Stimulated activated CD4-positive, alpha-beta T cell treated with anti-CD3 and anti-CD28 coated beads, Interleukin-2, amount 100 ng/mL, for 48 hours (primary cell): ENCODE measurements at regions not wholly inside any gene's neighbourhood (a gene's known extent, or its start where the extent isn't known, plus 50 kb on each side); places are given as distances from the start of the nearest gene placed in this dataset.

ENCODE experiments used
- DNase-seq, 2 donors: peaks; one replicate each; pipeline ENCODE4 v3.0.0-alpha.2; 2020

- DNase-seq, result no peak
Measured at GRCh38 chr2:10985901-10986535, 74.3 kb downstream of the KCNF1 start.

DNA sequence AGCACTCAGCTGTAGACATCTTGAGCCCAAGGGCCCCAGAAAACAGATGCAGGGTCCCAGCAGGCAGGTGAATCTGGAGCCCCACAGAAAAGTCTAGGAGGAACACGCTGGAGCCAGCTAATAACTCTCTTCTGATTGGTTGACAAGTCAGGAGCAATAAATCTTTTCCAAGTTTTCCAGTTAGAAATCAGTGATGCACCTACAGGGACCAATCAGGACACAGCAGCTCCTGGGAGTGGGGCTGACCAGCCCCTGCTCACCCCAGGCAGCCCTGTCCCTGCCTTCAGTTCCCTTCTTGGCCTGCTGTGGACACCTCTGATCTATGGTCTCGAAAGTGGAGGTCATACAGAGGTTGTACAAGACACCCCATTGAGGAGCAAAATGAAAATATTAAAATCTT is 75.7 kb downstream of the KCNF1 start:
- DNase-seq, result no peak

- DNase-seq, result no peak
Measured at GRCh38 chr2:10987861-10988260, 76.1 kb downstream of the KCNF1 start.

DNA sequence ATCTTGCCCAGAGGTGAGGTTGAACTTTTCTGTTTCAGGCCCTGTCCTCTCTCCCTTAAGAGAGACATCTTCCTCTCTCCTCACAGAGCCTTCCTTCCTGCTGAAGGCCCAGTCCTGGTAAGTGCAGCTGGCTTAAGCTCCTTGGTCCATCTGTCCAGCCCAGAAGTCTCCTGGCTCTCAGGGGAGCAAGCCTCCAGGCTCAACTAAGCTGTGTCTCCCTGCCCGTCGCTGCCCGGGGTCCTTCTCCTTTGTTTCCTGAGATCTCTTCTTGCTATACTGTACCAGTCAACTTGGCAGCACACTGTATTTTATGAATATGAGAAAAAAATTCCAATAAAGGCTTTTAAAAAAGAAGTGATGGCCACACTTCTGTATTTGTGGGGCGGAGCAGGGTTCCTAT is 77.4 kb downstream of the KCNF1 start:
- DNase-seq, result no peak

GRCh38 chr2:10989782-10990181 is 78.0 kb downstream of the KCNF1 start:
- DNase-seq, result no peak

GRCh38 chr2:10990561-10991111 is 78.9 kb downstream of the KCNF1 start:
- no peak for DNase-seq

DNA sequence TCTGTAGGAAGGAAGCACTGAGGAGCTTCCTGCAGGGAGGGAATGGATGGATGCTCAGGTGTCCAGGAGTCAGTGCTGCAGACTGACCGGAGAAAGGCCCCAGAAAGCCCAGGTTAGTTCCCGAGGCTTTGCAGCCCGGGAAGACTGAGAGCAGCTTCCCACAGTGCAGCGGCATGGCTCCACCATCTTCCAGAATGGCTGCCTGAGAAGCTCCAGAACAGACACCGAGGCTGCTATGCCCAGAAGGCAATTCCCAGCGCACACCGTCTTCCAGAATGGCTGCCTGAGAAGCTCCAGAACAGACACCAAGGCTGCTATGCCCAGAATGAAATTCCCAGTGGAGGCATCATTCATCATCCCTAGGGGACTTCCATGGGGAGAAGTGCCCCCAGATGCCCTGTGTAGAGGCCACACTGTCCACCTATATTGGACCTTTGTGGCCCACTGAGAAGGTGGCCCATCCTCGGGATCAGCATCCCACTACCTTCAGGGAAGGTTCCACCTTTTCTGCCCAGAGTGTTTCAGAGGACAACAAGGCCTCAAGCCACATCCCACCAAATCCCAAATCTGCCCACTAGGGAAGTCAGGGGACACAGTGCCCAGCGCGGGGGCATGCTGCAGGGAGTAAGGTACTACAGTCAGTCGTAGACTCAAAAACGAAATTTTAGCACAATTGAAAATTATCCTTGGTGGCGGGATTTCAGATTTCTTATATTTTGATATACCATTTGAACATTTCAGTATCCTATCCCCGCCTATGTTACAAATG is 80.5 kb downstream of the KCNF1 start:
- DNase-seq, result no peak

DNA sequence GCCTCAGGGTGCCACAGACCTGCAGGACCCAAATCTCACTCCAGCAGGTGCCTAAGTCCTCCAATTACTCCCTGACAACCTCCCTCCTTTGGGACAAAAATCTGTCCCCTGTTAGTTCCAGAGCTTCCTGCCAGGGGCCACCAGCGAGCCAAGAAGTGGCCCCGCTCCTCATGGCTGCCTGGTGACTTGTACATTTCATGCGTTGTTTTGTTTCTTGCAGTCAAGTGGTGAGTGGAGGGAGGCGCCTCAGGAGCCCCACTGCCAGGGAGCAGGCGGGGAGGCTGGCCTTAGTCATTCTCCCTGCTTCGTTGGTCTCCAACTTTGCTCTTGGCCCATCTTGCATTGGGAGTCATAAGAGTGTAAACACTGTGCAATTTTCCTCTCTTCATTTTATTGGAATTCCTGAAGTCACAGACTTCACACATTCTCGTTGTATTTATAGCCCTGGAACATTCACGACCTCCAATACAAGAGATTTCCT is 81.3 kb downstream of the KCNF1 start:
- DNase-seq, result no peak

- DNase-seq, result no peak
Measured at GRCh38 chr2:10995366-10995970, 83.7 kb downstream of the KCNF1 start.

DNA sequence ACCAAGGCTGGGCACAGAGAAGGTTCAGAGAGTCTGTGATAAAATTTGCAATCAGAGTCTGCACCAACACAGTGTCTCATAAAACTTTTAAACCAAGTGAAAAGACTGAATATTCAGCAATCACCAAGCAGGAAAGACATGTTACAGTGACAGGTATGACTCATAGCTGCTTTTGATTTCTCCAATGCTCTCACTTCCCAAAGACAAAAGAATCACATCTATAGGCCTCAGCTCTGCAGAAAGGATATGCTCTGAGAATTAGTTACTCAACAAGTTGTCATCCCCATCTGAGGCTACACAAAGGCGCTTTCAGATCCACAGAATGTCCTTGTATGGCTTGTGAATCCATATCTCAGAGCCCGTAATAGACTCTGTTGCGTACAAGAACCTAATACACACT is 92.5 kb downstream of the KCNF1 start:
- DNase-seq, result no peak

DNA sequence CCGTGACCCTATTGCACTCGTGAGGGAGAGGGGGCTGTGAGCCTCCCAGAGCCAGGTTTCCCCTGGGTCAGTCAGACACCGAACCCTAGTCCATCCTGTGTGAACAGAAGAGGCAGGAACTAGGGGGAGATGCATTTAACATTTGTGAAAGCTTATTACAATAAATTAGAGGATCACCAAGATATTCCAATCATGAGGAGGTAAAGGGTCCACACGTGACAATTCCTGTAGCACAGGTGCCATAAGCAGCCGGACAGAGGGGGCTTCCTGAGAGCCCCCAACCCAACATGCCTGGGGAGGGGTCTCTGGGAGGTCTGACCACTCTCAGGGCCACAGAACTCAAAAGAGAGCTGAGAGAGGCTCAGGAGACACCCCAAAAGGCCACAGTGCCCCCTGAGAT is 93.3 kb downstream of the KCNF1 start:
- DNase-seq, result no peak

DNA sequence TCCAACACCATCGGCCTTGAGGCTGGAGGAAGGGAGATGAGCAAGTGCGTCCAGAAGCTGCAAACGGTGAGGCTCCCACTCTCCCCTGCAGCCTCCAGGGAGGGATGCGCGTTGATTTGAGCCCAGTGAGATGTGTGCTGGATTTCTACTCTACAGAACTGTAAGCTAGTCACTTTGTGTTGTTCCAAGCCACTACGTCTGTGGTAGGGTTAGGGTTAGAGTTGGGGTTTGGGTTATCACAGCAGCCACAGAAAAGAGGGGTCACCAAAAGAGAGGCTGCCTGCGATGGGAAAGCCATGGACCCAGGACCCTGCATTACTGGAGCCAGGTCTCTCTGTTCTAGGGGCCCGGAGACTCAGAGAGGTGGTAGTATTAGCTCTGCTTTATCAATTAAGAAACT is 94.5 kb downstream of the KCNF1 start:
- no peak for DNase-seq

- DNase-seq, result no peak
Measured at GRCh38 chr2:11007331-11008264, 95.9 kb downstream of the KCNF1 start.

DNA sequence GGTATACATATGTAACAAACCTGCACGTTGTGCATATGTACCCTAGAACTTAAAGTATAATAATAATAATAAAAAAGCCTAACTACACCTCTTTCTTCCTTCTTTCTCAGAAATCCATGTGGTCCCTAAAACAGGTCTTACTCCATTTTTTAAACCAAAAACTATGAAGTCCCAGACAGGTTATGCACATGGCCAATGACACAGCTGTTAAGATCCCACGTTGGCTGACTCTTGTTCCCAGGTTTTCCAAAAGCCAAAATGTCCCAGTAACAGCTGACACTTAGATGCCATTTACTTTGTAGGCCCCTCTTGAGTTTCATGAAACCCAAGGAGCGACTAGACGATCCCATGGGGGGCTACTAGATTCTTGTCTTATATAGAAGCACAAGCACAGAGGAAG is 97.0 kb downstream of the KCNF1 start:
- DNase-seq, result no peak

DNA sequence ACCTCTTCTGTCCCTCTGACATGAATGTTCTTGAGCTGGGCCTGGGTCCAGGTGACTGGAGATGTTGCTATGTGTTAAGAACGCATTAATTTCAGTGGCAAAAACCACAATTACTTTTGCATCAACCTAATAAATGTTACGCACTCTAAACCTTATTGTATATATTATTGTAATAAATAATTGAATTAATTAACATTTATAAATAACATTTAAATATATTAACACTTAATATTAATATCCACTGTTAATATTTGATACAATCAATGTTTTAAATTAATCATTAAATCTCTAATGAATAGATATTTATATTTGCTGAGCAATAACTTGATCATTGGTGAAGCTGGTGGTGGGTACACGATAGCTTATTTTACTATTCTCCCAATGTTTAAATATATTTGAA is 97.4 kb downstream of the KCNF1 start:
- no peak for DNase-seq

DNA sequence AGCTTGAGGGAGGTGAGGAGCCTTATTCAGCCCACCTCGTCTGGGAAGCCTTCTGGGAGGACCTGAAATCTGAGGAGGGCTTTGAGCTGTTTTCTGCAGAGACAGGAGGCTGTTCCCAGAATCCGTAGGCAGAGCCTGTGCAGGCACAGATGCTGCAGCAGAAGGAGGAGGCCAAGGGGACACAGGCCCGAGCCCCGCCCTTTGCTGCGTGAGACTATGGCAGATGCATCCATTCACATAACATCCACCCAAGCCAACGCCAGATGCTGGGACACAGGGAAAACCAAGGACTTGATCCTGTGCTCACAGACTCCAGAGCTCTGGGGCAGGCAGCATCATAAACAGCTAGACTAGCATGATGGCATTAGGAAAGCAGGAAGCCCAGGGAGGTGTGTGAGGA is 98.2 kb downstream of the KCNF1 start:
- DNase-seq, result no peak

GRCh38 chr2:11011359-11011758 is 99.6 kb downstream of the KCNF1 start:
- DNase-seq, result no peak

DNA sequence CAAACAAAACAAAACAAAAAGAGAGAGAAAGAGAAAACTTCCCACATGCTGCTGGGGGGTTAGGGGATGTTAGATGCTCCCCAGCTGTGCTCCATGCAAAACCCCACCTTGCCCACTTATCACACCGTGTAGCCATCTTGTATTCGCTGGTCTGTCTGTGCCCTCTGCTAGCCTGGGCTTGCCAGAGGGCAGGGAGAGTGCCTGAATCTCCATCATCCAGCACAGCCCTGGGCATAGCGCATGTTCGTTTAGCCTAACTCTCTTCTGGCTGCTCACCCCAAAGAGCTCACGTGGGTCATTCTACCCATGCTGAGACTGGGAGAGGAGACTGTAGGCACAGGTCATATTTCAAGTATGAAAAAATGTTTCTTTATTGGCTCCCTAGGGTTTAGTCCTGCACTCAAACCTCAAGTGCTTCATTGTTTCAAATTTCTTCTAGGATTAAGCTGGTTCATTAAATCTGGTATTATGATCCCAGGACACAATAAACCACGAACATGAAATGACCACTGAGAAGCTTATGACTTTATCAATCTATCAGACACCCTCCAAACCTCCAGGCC is 100.5 kb downstream of the KCNF1 start:
- no peak for DNase-seq

- no peak for DNase-seq
Measured at GRCh38 chr2:11013196-11013595, 101.5 kb downstream of the KCNF1 start.

- DNase-seq, result no peak
Measured at GRCh38 chr2:11014026-11014425, 102.3 kb downstream of the KCNF1 start.

GRCh38 chr2:11016735-11017388 is 105.1 kb downstream of the KCNF1 start:
- DNase-seq, result no peak

DNA sequence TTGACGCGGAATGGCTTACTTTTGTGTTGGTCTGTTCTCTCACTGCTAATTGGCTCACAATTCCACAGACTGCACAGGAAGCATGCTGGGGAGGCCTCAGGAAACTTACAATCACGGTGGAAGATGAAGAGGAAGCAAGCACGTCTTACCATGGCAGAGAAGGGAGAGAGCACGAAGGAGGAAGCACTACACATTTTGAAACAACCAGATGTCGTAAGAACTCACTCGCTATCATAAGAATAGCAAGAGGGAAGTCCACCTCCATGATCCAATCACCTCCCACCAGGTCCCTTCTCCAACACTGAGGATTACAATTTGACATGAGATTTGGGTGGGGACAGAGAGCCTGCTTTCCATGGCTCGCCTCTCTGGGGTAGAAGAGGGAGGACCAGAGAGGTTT is 106.2 kb downstream of the KCNF1 start:
- DNase-seq, result no peak
